ENCODE measurements at regions not wholly inside any gene's neighbourhood (a gene's known extent, or its start where the extent isn't known, plus 50 kb on each side); places are given as distances from the start of the nearest gene placed in this dataset.

GRCh38 chrX:14193547-14193946 is 163.9 kb upstream of the GEMIN8 start:
- H3K27me3 ChIP-seq (ENCODE audit: insufficient read depth, low read depth, low read length) = no peaks in the 10 kb centered on the region
- no peaks in the 10 kb centered on the region for H3F3A ChIP-seq (ENCODE audit: insufficient read depth, low read length, poor library complexity, severe bottlenecking)
- H4K20me1 ChIP-seq (ENCODE audit: insufficient read depth) = no peaks in the 10 kb centered on the region
- H3K4me2 ChIP-seq (ENCODE audit: low read length) = no peak overlapping the region
- H2AFZ ChIP-seq (ENCODE audit: low read depth, low read length) = no peak overlapping the region
- H3K9me2 ChIP-seq (ENCODE audit: insufficient read depth, low read length) = no peaks in the 10 kb centered on the region
- no peak overlapping the region for H3K27ac ChIP-seq (ENCODE audit: low read length)
- H3K36me3 ChIP-seq (ENCODE audit: insufficient read depth, low read length) = no peaks in the 10 kb centered on the region
- H3K79me2 ChIP-seq (replicated peaks; ENCODE audit: insufficient read depth, low read length) = no peaks in the 10 kb centered on the region
- no peak overlapping the region for H3K4me3 ChIP-seq (ENCODE audit: low read length)
- no peak overlapping the region for H3K9ac ChIP-seq (ENCODE audit: low read length)
- no peaks in the 10 kb centered on the region for H3K9me3 ChIP-seq (ENCODE audit: low read length)
- no peak for TF ChIP-seq RAD21 (conservative IDR thresholded peaks at IDR 0.05)
- TF ChIP-seq REST (IDR thresholded peaks at IDR 0.05; ENCODE audit: borderline replicate concordance) = no peak
- no peak for TF ChIP-seq EZH2 (IDR thresholded peaks at IDR 0.05; ENCODE audit: borderline replicate concordance, insufficient read depth, low read length, poor library complexity, severe bottlenecking)
- no peak for TF ChIP-seq POLR2AphosphoS5 (IDR thresholded peaks at IDR 0.05)
- no peak for TF ChIP-seq MXI1 (conservative IDR thresholded peaks at IDR 0.05; ENCODE audit: poor library complexity, severe bottlenecking)
- TF ChIP-seq CTCF (IDR thresholded peaks at IDR 0.05; ENCODE audit: poor library complexity, severe bottlenecking) = no peak
- TF ChIP-seq TAF1 (IDR thresholded peaks at IDR 0.05; ENCODE audit: low read depth) = no peak
- TF ChIP-seq SMC3 (conservative IDR thresholded peaks at IDR 0.05; ENCODE audit: poor library complexity) = no peak
- no peak for TF ChIP-seq EP300 (conservative IDR thresholded peaks at IDR 0.05; ENCODE audit: poor library complexity, severe bottlenecking)

GRCh38 chrX:14173873-14174272 is 144.2 kb upstream of the GEMIN8 start:
- H3K27ac ChIP-seq (ENCODE audit: low read length) = no peak overlapping the region
- no peaks in the 10 kb centered on the region for H3K36me3 ChIP-seq (ENCODE audit: insufficient read depth, low read length)
- H3K4me3 ChIP-seq (ENCODE audit: low read length) = no peak overlapping the region
- no peaks in the 10 kb centered on the region for H3F3A ChIP-seq (ENCODE audit: insufficient read depth, low read length, poor library complexity, severe bottlenecking)
- no peak overlapping the region for H3K9ac ChIP-seq (ENCODE audit: low read length)
- no peak overlapping the region for H3K4me2 ChIP-seq (ENCODE audit: low read length)
- H3K9me2 ChIP-seq (ENCODE audit: insufficient read depth, low read length) = no peaks in the 10 kb centered on the region
- no peak for TF ChIP-seq SMC3 (conservative IDR thresholded peaks at IDR 0.05; ENCODE audit: poor library complexity)
- no peak for TF ChIP-seq MXI1 (conservative IDR thresholded peaks at IDR 0.05; ENCODE audit: poor library complexity, severe bottlenecking)
- TF ChIP-seq EZH2 (IDR thresholded peaks at IDR 0.05; ENCODE audit: borderline replicate concordance, insufficient read depth, low read length, poor library complexity, severe bottlenecking) = no peak
- no peak for TF ChIP-seq POLR2AphosphoS5 (IDR thresholded peaks at IDR 0.05)
- TF ChIP-seq REST (IDR thresholded peaks at IDR 0.05; ENCODE audit: borderline replicate concordance) = no peak
- no peak for TF ChIP-seq TAF1 (IDR thresholded peaks at IDR 0.05; ENCODE audit: low read depth)
- no peak for TF ChIP-seq CTCF (IDR thresholded peaks at IDR 0.05; ENCODE audit: poor library complexity, severe bottlenecking)
- TF ChIP-seq RAD21 (conservative IDR thresholded peaks at IDR 0.05) = no peak
- TF ChIP-seq EP300 (conservative IDR thresholded peaks at IDR 0.05; ENCODE audit: poor library complexity, severe bottlenecking) = no peak
- no peak overlapping the region for H2AFZ ChIP-seq (ENCODE audit: low read depth, low read length)
- no peaks in the 10 kb centered on the region for H3K79me2 ChIP-seq (replicated peaks; ENCODE audit: insufficient read depth, low read length)
- no peaks in the 10 kb centered on the region for H3K9me3 ChIP-seq (ENCODE audit: low read length)
- H3K27me3 ChIP-seq (ENCODE audit: insufficient read depth, low read depth, low read length) = no peaks in the 10 kb centered on the region
- no peaks in the 10 kb centered on the region for H4K20me1 ChIP-seq (ENCODE audit: insufficient read depth)
